CD4-positive, alpha-beta T cell treated with Interleukin-21 for 1 hour (primary cell): ENCODE measurements at regions not wholly inside any gene's neighbourhood (a gene's known extent, or its start where the extent isn't known, plus 50 kb on each side); places are given as distances from the start of the nearest gene placed in this dataset.

Experiments used
- DNase-seq: peaks from one replicate; pipeline ENCODE4 v3.0.0-alpha.2; 2020

- DNase-seq = no peak
These were observed 787.4 kb downstream of the CDY1 start for GRCh38 chrY:26409329-26409712.
